Panc1 (cell line): ENCODE measurements at regions not wholly inside any gene's neighbourhood (a gene's known extent, or its start where the extent isn't known, plus 50 kb on each side); places are given as distances from the start of the nearest gene placed in this dataset.

ENCODE experiments used
- ATAC-seq: fragments of 200-7000 bp; cut with Tn5 transposase; 2 replicates; pipeline ENCODE4 v1.9.1; 2020; ENCODE audit warnings: mild to moderate bottlenecking, moderate library complexity
- BruUV-seq: library from RNA; stranded (reverse); fragments of 400-500 nt; replicated peaks from 2 replicates; lab custom pipeline; 2021; lab: Mats Ljungman, UMichigan
- CTCF ChIA-PET: fragments of 300-600 bp; sonication (Branson Sonifier 250); formaldehyde crosslinking; loops from one replicate; lab custom pipeline; 2022; ENCODE audit warnings: antibody characterized with exemption; lab: Charles Lee
- POLR2A ChIA-PET: fragments of 300-600 bp; sonication (Branson Sonifier 250); formaldehyde crosslinking; loops from one replicate; lab custom pipeline; 2022; ENCODE audit warnings: antibody characterized with exemption; lab: Charles Lee
- DNase-seq: peaks from one replicate; pipeline ENCODE4 v3.0.0-alpha.2; 2010; ENCODE audit warnings: low read depth, low spot score
- H3K27ac ChIP-seq: 2 replicates; pipeline ENCODE4 v1.5.1; 2011; ENCODE audit warnings: mild to moderate bottlenecking, low read length, inconsistent platforms
- H3K27me3 ChIP-seq: fragments of 200-500 bp; sonication (Bioruptor generic); 2 replicates; pipeline ENCODE4 v1.6.0; 2014; ENCODE audit warnings: low read length, inconsistent platforms; ENCODE audit not compliant: control insufficient read depth, insufficient read depth
- H3K36me3 ChIP-seq: fragments of 200-500 bp; sonication (Bioruptor generic); 2 replicates; pipeline ENCODE4 v1.5.1; 2014; ENCODE audit warnings: inconsistent platforms, mild to moderate bottlenecking, low read length, moderate library complexity; ENCODE audit not compliant: control insufficient read depth, insufficient read depth
- H3K4me1 ChIP-seq: 2 replicates; pipeline ENCODE4 v1.5.1; 2011; ENCODE audit warnings: inconsistent platforms, mild to moderate bottlenecking, low read length, moderate library complexity; ENCODE audit not compliant: control insufficient read depth, insufficient read depth
- H3K4me3 ChIP-seq, 2 experiments: 2 replicates each; pipeline ENCODE4 v1.5.1; 2011 to 2012; ENCODE audit warnings: low read depth in 2 of 2, low read length in 2 of 2, mild to moderate bottlenecking in 2 of 2, inconsistent platforms in 1 of 2, moderate library complexity in 1 of 2
- H3K9me3 ChIP-seq: fragments of 200-500 bp; sonication (Bioruptor generic); 2 replicates; pipeline ENCODE4 v1.5.1; 2014; ENCODE audit warnings: low read depth, mild to moderate bottlenecking, inconsistent platforms, low read length, moderate library complexity; ENCODE audit not compliant: control insufficient read depth, insufficient read depth
- POLR2AphosphoS5 ChIP-seq: IDR thresholded peaks from 2 replicates; pipeline ENCODE4 v1.6.1; 2012; ENCODE audit warnings: mild to moderate bottlenecking, low read depth, low read length, moderate library complexity
- SIN3A ChIP-seq: IDR thresholded peaks from 2 replicates; pipeline ENCODE4 v1.6.1; 2012; ENCODE audit warnings: low read depth, mild to moderate bottlenecking, low read length, moderate library complexity, borderline replicate concordance; ENCODE audit not compliant: insufficient read depth
- TCF7L2 ChIP-seq: IDR thresholded peaks from 2 replicates; pipeline ENCODE4 v1.6.1; 2011; ENCODE audit warnings: mild to moderate bottlenecking, low read depth, low read length, inconsistent platforms
- in situ Hi-C: cut with HindIII; loops from 2 replicates; pipeline ENCODE4 v1.10.0; 2016; ENCODE audit warnings: low sequenced_read_pairs, low pct_unique_long_range_greater_than_20kb
- intact Hi-C: fragments of 100-400 bp; cut with micrococcal nuclease; formaldehyde crosslinking; loops from one replicate; pipeline ENCODE4 v1.10.0; 2022; ENCODE audit not compliant: unreplicated experiment
- TF ChIP-seq, protein P1 (sequence below): fragments of 450-650 bp; IDR thresholded peaks from 2 replicates; pipeline ENCODE4 v1.5.1; 2017; ENCODE audit warnings: mild to moderate bottlenecking
- TF ChIP-seq, protein P2 (sequence below), 2 experiments: IDR thresholded peaks; 2 replicates each; pipeline ENCODE4 v1.6.1; 2011 to 2012; ENCODE audit warnings: low read depth in 2 of 2, control low read depth in 1 of 2, low read length in 1 of 2, mild to moderate bottlenecking in 1 of 2, moderate library complexity in 1 of 2; ENCODE audit not compliant: insufficient read depth in 1 of 2

DNA sequence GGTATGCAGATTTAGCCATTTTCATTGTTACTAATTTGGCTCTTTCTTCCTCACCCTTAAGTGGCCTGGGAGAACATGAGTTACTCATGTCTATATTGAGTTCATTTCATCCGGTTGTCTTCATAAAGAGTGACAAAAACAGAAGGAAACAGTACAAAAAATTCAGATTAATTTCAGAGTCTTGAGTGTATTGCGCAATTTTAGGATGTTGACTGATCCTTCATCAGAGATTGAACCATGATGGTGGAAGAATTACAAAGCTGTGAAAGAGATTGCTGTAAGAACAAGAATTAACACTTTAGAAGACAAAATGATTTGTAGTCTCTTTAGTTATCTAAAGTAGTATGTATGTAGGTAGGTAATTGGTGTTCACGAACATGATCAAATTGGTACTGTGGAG lies 194.0 kb upstream of the PPP1R3A start:
- Histone ChIP-seq H3K27ac (no peak overlapping the region), H3K9me3 (no peaks in the 10 kb centered on the region), H3K27me3 (no peaks in the 10 kb centered on the region), H3K4me3 (no peak overlapping the region), H3K36me3 (no peaks in the 10 kb centered on the region), H3K4me1 (no peaks in the 10 kb centered on the region)
- no peak for TF ChIP-seq SIN3A
- TF ChIP-seq POLR2AphosphoS5, result no peak
- TF ChIP-seq, protein P1, sequence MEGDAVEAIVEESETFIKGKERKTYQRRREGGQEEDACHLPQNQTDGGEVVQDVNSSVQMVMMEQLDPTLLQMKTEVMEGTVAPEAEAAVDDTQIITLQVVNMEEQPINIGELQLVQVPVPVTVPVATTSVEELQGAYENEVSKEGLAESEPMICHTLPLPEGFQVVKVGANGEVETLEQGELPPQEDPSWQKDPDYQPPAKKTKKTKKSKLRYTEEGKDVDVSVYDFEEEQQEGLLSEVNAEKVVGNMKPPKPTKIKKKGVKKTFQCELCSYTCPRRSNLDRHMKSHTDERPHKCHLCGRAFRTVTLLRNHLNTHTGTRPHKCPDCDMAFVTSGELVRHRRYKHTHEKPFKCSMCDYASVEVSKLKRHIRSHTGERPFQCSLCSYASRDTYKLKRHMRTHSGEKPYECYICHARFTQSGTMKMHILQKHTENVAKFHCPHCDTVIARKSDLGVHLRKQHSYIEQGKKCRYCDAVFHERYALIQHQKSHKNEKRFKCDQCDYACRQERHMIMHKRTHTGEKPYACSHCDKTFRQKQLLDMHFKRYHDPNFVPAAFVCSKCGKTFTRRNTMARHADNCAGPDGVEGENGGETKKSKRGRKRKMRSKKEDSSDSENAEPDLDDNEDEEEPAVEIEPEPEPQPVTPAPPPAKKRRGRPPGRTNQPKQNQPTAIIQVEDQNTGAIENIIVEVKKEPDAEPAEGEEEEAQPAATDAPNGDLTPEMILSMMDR, result no peak
- no peak for TF ChIP-seq TCF7L2
- TF ChIP-seq, protein P2, sequence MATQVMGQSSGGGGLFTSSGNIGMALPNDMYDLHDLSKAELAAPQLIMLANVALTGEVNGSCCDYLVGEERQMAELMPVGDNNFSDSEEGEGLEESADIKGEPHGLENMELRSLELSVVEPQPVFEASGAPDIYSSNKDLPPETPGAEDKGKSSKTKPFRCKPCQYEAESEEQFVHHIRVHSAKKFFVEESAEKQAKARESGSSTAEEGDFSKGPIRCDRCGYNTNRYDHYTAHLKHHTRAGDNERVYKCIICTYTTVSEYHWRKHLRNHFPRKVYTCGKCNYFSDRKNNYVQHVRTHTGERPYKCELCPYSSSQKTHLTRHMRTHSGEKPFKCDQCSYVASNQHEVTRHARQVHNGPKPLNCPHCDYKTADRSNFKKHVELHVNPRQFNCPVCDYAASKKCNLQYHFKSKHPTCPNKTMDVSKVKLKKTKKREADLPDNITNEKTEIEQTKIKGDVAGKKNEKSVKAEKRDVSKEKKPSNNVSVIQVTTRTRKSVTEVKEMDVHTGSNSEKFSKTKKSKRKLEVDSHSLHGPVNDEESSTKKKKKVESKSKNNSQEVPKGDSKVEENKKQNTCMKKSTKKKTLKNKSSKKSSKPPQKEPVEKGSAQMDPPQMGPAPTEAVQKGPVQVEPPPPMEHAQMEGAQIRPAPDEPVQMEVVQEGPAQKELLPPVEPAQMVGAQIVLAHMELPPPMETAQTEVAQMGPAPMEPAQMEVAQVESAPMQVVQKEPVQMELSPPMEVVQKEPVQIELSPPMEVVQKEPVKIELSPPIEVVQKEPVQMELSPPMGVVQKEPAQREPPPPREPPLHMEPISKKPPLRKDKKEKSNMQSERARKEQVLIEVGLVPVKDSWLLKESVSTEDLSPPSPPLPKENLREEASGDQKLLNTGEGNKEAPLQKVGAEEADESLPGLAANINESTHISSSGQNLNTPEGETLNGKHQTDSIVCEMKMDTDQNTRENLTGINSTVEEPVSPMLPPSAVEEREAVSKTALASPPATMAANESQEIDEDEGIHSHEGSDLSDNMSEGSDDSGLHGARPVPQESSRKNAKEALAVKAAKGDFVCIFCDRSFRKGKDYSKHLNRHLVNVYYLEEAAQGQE (IDR thresholded peaks at IDR 0.05; ENCODE audit: insufficient read depth in 1 of 2, low read depth in 2 of 2, low read length in 1 of 2), result no peak
- POLR2A ChIA-PET, result no interaction called here
- intact Hi-C loops, result no loop called here
- no peak for ATAC-seq
- CTCF ChIA-PET, result no interaction called here
- BruUV-seq, result no TSS peak
- in situ Hi-C loops, result no loop called here
- no peak for DNase-seq

DNA sequence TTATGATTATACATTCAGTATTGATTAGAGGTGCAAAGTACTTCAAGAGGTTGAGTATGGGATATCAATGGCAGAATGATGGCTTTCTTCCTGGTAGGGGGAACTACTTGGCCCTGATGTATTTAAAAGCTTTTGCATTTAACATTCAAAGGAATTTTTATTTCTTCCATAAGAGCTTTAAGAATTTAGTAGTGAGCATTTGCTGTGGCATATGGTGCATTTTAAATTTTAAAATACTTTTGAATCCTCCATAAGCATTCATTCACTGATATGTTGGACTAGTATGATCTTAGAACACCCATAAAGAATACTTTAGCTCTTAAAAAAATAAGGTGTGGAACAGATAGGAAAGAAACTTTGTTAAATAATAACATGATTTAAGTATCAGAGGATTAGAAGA lies 191.9 kb upstream of the PPP1R3A start:
- intact Hi-C loops, result no loop called here

More for the DNA sequence above, 191.9 kb upstream of the PPP1R3A start:
- no peak overlapping the region for H3K27ac ChIP-seq
- ChIA-PET POLR2A (no interaction called here), CTCF (no interaction called here)
- DNase-seq, result no peak
- no peaks in the 10 kb centered on the region for H3K9me3 ChIP-seq
- no peak overlapping the region for H3K4me3 ChIP-seq
- ATAC-seq, result no peak
- no TSS peak for BruUV-seq
- no peaks in the 10 kb centered on the region for H3K4me1 ChIP-seq
- no peaks in the 10 kb centered on the region for H3K36me3 ChIP-seq
- no peaks in the 10 kb centered on the region for H3K27me3 ChIP-seq
- TF ChIP-seq, protein P1, result no peak
- TF ChIP-seq TCF7L2 (no peak), POLR2AphosphoS5 (no peak), SIN3A (no peak)
- TF ChIP-seq, protein P2 (IDR thresholded peaks at IDR 0.05; ENCODE audit: insufficient read depth in 1 of 2, low read depth in 2 of 2, low read length in 1 of 2), result no peak
- in situ Hi-C loops, result no loop called here
